Chondrocyte (in vitro differentiated cells): ENCODE measurements at regions not wholly inside any gene's neighbourhood (a gene's known extent, or its start where the extent isn't known, plus 50 kb on each side); places are given as distances from the start of the nearest gene placed in this dataset.

ENCODE experiments used
- DNase-seq: peaks from one replicate; pipeline ENCODE4 v3.0.0; 2021; ENCODE audit warnings: mixed read lengths, low spot score
- H3K27ac Mint-ChIP-seq: one replicate; pipeline ENCODE4 v1.8.0; 2021; ENCODE audit warnings: mild to moderate bottlenecking, moderate library complexity, mixed read lengths; ENCODE audit not compliant: unreplicated experiment
- H3K27me3 Mint-ChIP-seq: 2 replicates; pipeline ENCODE4 v1.8.0; 2021; ENCODE audit warnings: low read depth, mixed read lengths
- H3K36me3 Mint-ChIP-seq: 2 replicates; pipeline ENCODE4 v1.8.0; 2021; ENCODE audit warnings: low read depth, mixed read lengths
- H3K4me1 Mint-ChIP-seq: 2 replicates; pipeline ENCODE4 v1.8.0; 2021; ENCODE audit warnings: low read depth, mild to moderate bottlenecking, mixed read lengths
- H3K4me3 Mint-ChIP-seq: one replicate; pipeline ENCODE4 v1.8.0; 2021; ENCODE audit warnings: mild to moderate bottlenecking, moderate library complexity, mixed read lengths; ENCODE audit not compliant: unreplicated experiment
- H3K9me3 Mint-ChIP-seq: 2 replicates; pipeline ENCODE4 v1.8.0; 2021; ENCODE audit warnings: low read depth, mixed read lengths
- CTCF ChIP-seq: fragments of 200-600 bp; sonication (generic); IDR thresholded peaks from 2 replicates; pipeline ENCODE4 v1.5.0; 2021; ENCODE audit warnings: antibody characterized with exemption, mild to moderate bottlenecking, moderate library complexity

DNA sequence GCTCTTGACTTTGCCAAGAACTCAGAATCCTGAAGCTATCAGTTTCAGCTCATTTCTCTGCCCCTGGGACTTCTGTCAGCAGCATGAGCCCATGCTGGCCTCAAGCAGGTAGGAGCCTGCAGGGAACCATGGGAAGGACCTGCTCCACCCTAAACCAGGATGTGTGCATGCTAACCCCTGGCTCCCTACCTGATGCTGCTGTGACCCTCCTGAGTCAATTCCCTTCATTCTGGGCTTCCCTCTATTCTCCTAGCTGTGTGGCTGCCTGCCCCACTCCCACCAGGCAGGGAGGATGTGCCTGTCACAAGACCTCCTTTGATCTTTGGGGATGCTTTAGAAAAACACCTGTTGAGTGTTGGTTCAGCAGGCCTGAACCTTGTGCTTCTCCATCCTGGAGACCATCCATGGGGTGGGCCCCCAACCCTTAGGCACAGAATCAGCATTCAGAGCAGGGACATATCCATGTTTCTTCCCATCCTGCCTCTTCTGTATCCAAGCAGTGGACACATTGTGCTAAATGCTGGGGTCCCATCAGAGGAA lies 117.1 kb upstream of the CCL21 start:
- H3K36me3 Mint-ChIP-seq, result no peaks in the 10 kb centered on the region
- no peak overlapping the region for H3K4me3 Mint-ChIP-seq
- DNase-seq, result no peak
- H3K9me3 Mint-ChIP-seq, result no peaks in the 10 kb centered on the region
- no peaks in the 10 kb centered on the region for H3K4me1 Mint-ChIP-seq
- peaks cover 6% of the 10 kb centered on the region for H3K27me3 Mint-ChIP-seq
- H3K27ac Mint-ChIP-seq, result no peak overlapping the region
- no peak for TF ChIP-seq CTCF

DNA sequence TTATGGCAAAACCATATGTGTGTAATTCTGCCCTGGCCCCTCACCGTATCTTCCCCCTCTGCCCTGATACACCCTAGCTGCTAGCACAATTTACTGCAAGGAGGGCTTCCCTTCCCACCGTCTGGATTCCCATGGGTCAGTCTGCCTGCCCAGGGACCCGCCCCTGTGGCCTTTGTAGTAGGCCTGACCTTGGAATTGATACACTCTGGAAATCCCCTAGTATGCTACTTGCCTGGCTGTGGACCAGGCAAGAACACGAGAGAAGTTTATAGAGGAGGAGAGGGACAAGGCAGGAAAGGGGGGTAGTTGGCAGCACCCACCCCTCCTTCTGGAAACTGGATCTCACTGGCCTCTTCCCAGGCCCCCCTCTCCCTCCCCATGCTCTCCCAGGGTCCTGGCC lies 115.8 kb upstream of the CCL21 start:
- no peak for DNase-seq
- Mint-ChIP-seq H3K27me3 (peaks cover 12% of the 10 kb centered on the region), H3K4me1 (no peaks in the 10 kb centered on the region), H3K4me3 (no peak overlapping the region), H3K27ac (no peak overlapping the region), H3K9me3 (no peaks in the 10 kb centered on the region), H3K36me3 (no peaks in the 10 kb centered on the region)
- no peak for TF ChIP-seq CTCF

DNA sequence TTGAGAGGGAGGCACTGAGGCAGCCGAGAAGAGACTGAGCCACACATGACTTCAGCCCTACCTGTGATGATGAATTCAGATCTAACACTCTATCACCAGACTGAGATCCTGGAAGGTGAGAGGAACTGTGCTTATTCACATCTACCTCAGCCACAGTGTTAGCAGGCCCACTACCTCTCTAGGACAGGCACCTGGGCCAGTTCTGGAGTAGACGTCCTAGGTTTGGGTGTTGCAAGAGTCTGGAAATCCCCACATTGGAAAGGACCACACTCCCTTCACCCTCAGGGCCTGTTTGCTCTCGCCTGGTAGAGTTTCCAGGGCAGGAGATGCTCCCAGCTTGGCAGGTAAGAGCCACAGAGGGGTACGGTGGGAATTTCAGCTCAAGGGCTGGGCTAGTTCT lies 113.8 kb upstream of the CCL21 start:
- H3K4me1 Mint-ChIP-seq, result no peaks in the 10 kb centered on the region
- no peak for DNase-seq
- no peak overlapping the region for H3K4me3 Mint-ChIP-seq
- peaks cover 4% of the 10 kb centered on the region for H3K9me3 Mint-ChIP-seq
- no peak for TF ChIP-seq CTCF
- H3K36me3 Mint-ChIP-seq, result no peaks in the 10 kb centered on the region
- no peak overlapping the region for H3K27ac Mint-ChIP-seq
- peaks cover 12% of the 10 kb centered on the region for H3K27me3 Mint-ChIP-seq

GRCh38 chr9:34810187-34810524 lies 100.2 kb upstream of the CCL21 start:
- no peak overlapping the region for H3K4me3 Mint-ChIP-seq
- peaks cover 3% of the 10 kb centered on the region for H3K4me1 Mint-ChIP-seq
- H3K9me3 Mint-ChIP-seq, result peaks cover 22% of the 10 kb centered on the region
- no peak for DNase-seq
- H3K27ac Mint-ChIP-seq, result no peak overlapping the region
- peaks cover 38% of the 10 kb centered on the region for H3K27me3 Mint-ChIP-seq
- H3K36me3 Mint-ChIP-seq, result no peaks in the 10 kb centered on the region
- no peak for TF ChIP-seq CTCF

- H3K27me3 Mint-ChIP-seq, result peaks cover 38% of the 10 kb centered on the region
- no peak overlapping the region for H3K27ac Mint-ChIP-seq
- peak; percentile 45 for TF ChIP-seq CTCF
- peak overlapping the region; percentile 17 for H3K4me3 Mint-ChIP-seq
- H3K9me3 Mint-ChIP-seq, result peaks cover 27% of the 10 kb centered on the region
- no peaks in the 10 kb centered on the region for H3K36me3 Mint-ChIP-seq
- DNase-seq, result no peak
- H3K4me1 Mint-ChIP-seq, result peaks cover 3% of the 10 kb centered on the region
These were observed 99.7 kb upstream of the CCL21 start for GRCh38 chr9:34809504-34810186.
